ENCODE measurements at regions not wholly inside any gene's neighbourhood (a gene's known extent, or its start where the extent isn't known, plus 50 kb on each side); places are given as distances from the start of the nearest gene placed in this dataset.

DNA sequence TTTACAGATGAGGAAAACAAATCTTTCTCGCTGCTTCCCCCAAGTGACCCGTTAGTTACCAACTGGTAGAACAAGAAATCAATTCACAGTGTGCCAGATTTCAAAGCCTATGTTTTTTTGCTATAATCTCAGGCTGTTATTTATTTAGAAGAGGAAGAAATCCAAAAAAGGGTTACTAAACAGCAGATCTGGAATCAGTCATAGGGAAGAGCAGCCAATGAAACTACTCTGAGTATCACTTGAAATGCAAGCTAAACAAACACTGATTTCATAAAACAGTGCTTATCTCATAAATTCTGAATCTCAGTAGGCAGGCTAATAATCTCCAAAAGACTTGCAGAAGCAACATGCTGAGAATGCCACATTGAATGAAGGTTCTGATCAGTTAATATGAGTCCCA, 829.5 kb upstream of the ACO1 start:
- TF ChIP-seq EP300 (IDR thresholded peaks at IDR 0.05), result no peak
- TF ChIP-seq, protein P1, sequence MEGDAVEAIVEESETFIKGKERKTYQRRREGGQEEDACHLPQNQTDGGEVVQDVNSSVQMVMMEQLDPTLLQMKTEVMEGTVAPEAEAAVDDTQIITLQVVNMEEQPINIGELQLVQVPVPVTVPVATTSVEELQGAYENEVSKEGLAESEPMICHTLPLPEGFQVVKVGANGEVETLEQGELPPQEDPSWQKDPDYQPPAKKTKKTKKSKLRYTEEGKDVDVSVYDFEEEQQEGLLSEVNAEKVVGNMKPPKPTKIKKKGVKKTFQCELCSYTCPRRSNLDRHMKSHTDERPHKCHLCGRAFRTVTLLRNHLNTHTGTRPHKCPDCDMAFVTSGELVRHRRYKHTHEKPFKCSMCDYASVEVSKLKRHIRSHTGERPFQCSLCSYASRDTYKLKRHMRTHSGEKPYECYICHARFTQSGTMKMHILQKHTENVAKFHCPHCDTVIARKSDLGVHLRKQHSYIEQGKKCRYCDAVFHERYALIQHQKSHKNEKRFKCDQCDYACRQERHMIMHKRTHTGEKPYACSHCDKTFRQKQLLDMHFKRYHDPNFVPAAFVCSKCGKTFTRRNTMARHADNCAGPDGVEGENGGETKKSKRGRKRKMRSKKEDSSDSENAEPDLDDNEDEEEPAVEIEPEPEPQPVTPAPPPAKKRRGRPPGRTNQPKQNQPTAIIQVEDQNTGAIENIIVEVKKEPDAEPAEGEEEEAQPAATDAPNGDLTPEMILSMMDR (IDR thresholded peaks at IDR 0.05), result no peak

All from sigmoid colon (tissue), 4 donors.